H4 (cell line): ENCODE measurements at regions not wholly inside any gene's neighbourhood (a gene's known extent, or its start where the extent isn't known, plus 50 kb on each side); places are given as distances from the start of the nearest gene placed in this dataset.

Experiments used
- DNase-seq: peaks from one replicate; pipeline ENCODE4 v3.0.0-alpha.2; 2015; ENCODE audit warnings: low spot score

- peak; percentile 9 for DNase-seq
These were observed 707.5 kb downstream of the SLITRK6 start for GRCh38 chr13:85091631-85092234.

GRCh38 chr13:85089186-85089585 lies 710.0 kb downstream of the SLITRK6 start:
- DNase-seq: no peak

- no peak for DNase-seq
These were observed 718.5 kb downstream of the SLITRK6 start for GRCh38 chr13:85080691-85081090.

GRCh38 chr13:85076343-85076742 lies 722.9 kb downstream of the SLITRK6 start:
- DNase-seq: no peak

- no peak for DNase-seq
These were observed 724.5 kb downstream of the SLITRK6 start for GRCh38 chr13:85074543-85075313.

GRCh38 chr13:85068231-85068630 lies 731.0 kb downstream of the SLITRK6 start:
- DNase-seq: no peak

- no peak for DNase-seq
These were observed 759.0 kb downstream of the SLITRK6 start for GRCh38 chr13:85040215-85040614.

GRCh38 chr13:85031771-85032170 lies 767.4 kb downstream of the SLITRK6 start:
- no peak for DNase-seq

- DNase-seq: no peak
These were observed 771.2 kb downstream of the SLITRK6 start for GRCh38 chr13:85028035-85028434.

- DNase-seq: no peak
These were observed 780.1 kb downstream of the SLITRK6 start for GRCh38 chr13:85019121-85019520.

GRCh38 chr13:85013006-85013405 lies 786.2 kb downstream of the SLITRK6 start:
- DNase-seq: no peak

- DNase-seq: no peak
These were observed 789.8 kb downstream of the SLITRK6 start for GRCh38 chr13:85009447-85009846.

- DNase-seq: no peak
These were observed 800.0 kb downstream of the SLITRK6 start for GRCh38 chr13:84999252-84999651.

- no peak for DNase-seq
These were observed 800.5 kb downstream of the SLITRK6 start for GRCh38 chr13:84998681-84999080.

GRCh38 chr13:84997858-84998257 lies 801.4 kb downstream of the SLITRK6 start:
- DNase-seq: no peak

GRCh38 chr13:84994582-84994981 lies 804.6 kb downstream of the SLITRK6 start:
- no peak for DNase-seq

- no peak for DNase-seq
These were observed 813.4 kb downstream of the SLITRK6 start for GRCh38 chr13:84985860-84986259.

GRCh38 chr13:84983321-84983720 lies 815.9 kb downstream of the SLITRK6 start:
- no peak for DNase-seq

- no peak for DNase-seq
These were observed 818.6 kb downstream of the SLITRK6 start for GRCh38 chr13:84980571-84980970.

- DNase-seq: no peak
These were observed 820.4 kb downstream of the SLITRK6 start for GRCh38 chr13:84978851-84979250.

- no peak for DNase-seq
These were observed 825.6 kb downstream of the SLITRK6 start for GRCh38 chr13:84973661-84974060.

- DNase-seq: no peak
These were observed 826.3 kb downstream of the SLITRK6 start for GRCh38 chr13:84972907-84973306.

- DNase-seq: no peak
These were observed 836.4 kb downstream of the SLITRK6 start for GRCh38 chr13:84962849-84963248.
